ENCODE measurements at regions not wholly inside any gene's neighbourhood (a gene's known extent, or its start where the extent isn't known, plus 50 kb on each side); places are given as distances from the start of the nearest gene placed in this dataset.
"Not testable (repeated sequence)": the region's sequence is repeated elsewhere in the genome, so short reads cannot be mapped to it uniquely, and the experiment has no call there.

- peaks cover 10% of the 10 kb centered on the region for H3K9me3 Mint-ChIP-seq (ENCODE audit: unreplicated experiment)
- no peaks in the 10 kb centered on the region for H3K27me3 ChIP-seq (replicated peaks; ENCODE audit: control insufficient read depth, insufficient read depth, low read length)
- H3K4me3 Mint-ChIP-seq (ENCODE audit: unreplicated experiment): no peak overlapping the region
- ChIA-PET CTCF (no interaction called here), POLR2A (no interaction called here)
- intact Hi-C loops (cut with micrococcal nuclease; ENCODE audit: unreplicated experiment): loop anchor here (10.0 kb wide), 1 partner anchor 109 kb away; no protein-coding TSS in a partner anchor
- H3K4me1 ChIP-seq: peaks cover 5% of the 10 kb centered on the region; the same call in 1 of the 2 replicates
- no peak for DNase-seq
- H3K27me3 Mint-ChIP-seq (ENCODE audit: insufficient read depth, unreplicated experiment): no peaks in the 10 kb centered on the region
- no peaks in the 10 kb centered on the region for H3K36me3 ChIP-seq (ENCODE audit: control insufficient read depth, insufficient read depth, low read length)
- H3K27ac Mint-ChIP-seq (ENCODE audit: unreplicated experiment): no peak overlapping the region
- TF ChIP-seq CTCF (IDR thresholded peaks at IDR 0.05; ENCODE audit: insufficient read depth in 1 of 2, low read depth in 1 of 2, low read length in 1 of 2, severe bottlenecking in 1 of 2, unreplicated experiment in 1 of 2): no peak
- H3K4me3 ChIP-seq (ENCODE audit: low read depth, low read length): no peak overlapping the region
- H3K4me1 Mint-ChIP-seq (ENCODE audit: low read depth, unreplicated experiment): peaks cover under 1% of the 10 kb centered on the region
- BruUV-seq (replicated peaks): no TSS peak
- H3K36me3 Mint-ChIP-seq (ENCODE audit: insufficient read depth, unreplicated experiment): peaks cover 4% of the 10 kb centered on the region
- H3K9me3 ChIP-seq: no peaks in the 10 kb centered on the region
These were observed 220.4 kb downstream of the VAPA start for GRCh38 chr18:10134204-10134603.

DNA sequence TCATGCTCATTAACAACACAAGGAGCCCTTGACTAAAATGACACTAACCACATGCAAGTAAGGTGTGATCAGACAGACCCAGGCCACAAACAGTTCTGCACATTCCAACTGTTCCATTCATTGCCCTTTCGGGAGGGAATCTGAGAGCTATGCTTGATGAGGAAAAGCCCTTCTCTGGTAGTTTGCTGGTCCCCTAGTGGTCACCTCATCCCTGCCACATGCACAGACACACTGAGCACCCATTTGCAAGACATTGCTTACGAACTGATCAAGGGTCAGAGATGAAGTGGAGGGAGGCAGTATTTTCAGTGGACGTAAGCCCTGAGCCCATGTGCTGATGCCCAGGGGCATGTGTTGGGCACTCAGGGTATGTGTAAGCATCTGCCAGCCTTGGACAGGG, 220.9 kb downstream of the VAPA start:
- CTCF ChIA-PET; H3K4me3 Mint-ChIP-seq (ENCODE audit: unreplicated experiment); POLR2A ChIA-PET; H3K27me3 ChIP-seq (replicated peaks; ENCODE audit: control insufficient read depth, insufficient read depth, low read length); H3K4me1 Mint-ChIP-seq (ENCODE audit: low read depth, unreplicated experiment); H3K9me3 Mint-ChIP-seq (ENCODE audit: unreplicated experiment); H3K27me3 Mint-ChIP-seq (ENCODE audit: insufficient read depth, unreplicated experiment); H3K4me3 ChIP-seq (ENCODE audit: low read depth, low read length); H3K4me1 ChIP-seq; H3K27ac Mint-ChIP-seq (ENCODE audit: unreplicated experiment); BruUV-seq (replicated peaks); H3K9me3 ChIP-seq; H3K36me3 ChIP-seq (ENCODE audit: control insufficient read depth, insufficient read depth, low read length); DNase-seq; H3K36me3 Mint-ChIP-seq (ENCODE audit: insufficient read depth, unreplicated experiment): not testable (repeated sequence)
- intact Hi-C loops (cut with micrococcal nuclease; ENCODE audit: unreplicated experiment): loop anchor here (10.0 kb wide), 1 partner anchor 110 kb away; no protein-coding TSS in a partner anchor

GRCh38 chr18:10135302-10135926, 221.6 kb downstream of the VAPA start:
- POLR2A ChIA-PET: no interaction called here
- BruUV-seq (replicated peaks): no TSS peak
- Mint-ChIP-seq H3K27ac (ENCODE audit: unreplicated experiment) (no peak overlapping the region), H3K27me3 (ENCODE audit: insufficient read depth, unreplicated experiment) (no peaks in the 10 kb centered on the region), H3K9me3 (ENCODE audit: unreplicated experiment) (peaks cover 10% of the 10 kb centered on the region), H3K4me3 (ENCODE audit: unreplicated experiment) (no peak overlapping the region), H3K36me3 (ENCODE audit: insufficient read depth, unreplicated experiment) (peaks cover 4% of the 10 kb centered on the region), H3K4me1 (ENCODE audit: low read depth, unreplicated experiment) (peaks cover 12% of the 10 kb centered on the region)
- H3K9me3 ChIP-seq: no peaks in the 10 kb centered on the region
- no peaks in the 10 kb centered on the region for H3K27me3 ChIP-seq (replicated peaks; ENCODE audit: control insufficient read depth, insufficient read depth, low read length)
- peaks cover 14% of the 10 kb centered on the region for H3K4me1 ChIP-seq
- CTCF ChIA-PET: no interaction called here
- DNase-seq: no peak
- no peak overlapping the region for H3K4me3 ChIP-seq (ENCODE audit: low read depth, low read length)
- no peaks in the 10 kb centered on the region for H3K36me3 ChIP-seq (ENCODE audit: control insufficient read depth, insufficient read depth, low read length)
- no peak for TF ChIP-seq CTCF (IDR thresholded peaks at IDR 0.05; ENCODE audit: insufficient read depth in 1 of 2, low read depth in 1 of 2, low read length in 1 of 2, severe bottlenecking in 1 of 2, unreplicated experiment in 1 of 2)
- intact Hi-C loops (cut with micrococcal nuclease; ENCODE audit: unreplicated experiment): loop anchor here (10.0 kb wide), 1 partner anchor 111 kb away; no protein-coding TSS in a partner anchor
